Pancreas (tissue), 10 donors: ENCODE measurements at regions not wholly inside any gene's neighbourhood (a gene's known extent, or its start where the extent isn't known, plus 50 kb on each side); places are given as distances from the start of the nearest gene placed in this dataset.

Experiments used
- ATAC-seq, 4 donors: fragments of 200-7000 bp; cut with Tn5 transposase; one replicate each; pipeline versions ENCODE4 v1.8.0 to v1.9.1; 2020; ENCODE audit warnings: mild to moderate bottlenecking in 4 of 4, moderate library complexity in 4 of 4
- DNase-seq, 6 donors: peaks; one replicate each; pipeline ENCODE4 v3.0.0-alpha.2; 2020
- FAIRE-seq: peaks from 2 replicates; lab custom pipeline; 2012; peaks lifted over from hg19 to GRCh38; lab: Jason Lieb, UNC
- H3K27ac ChIP-seq, 4 donors: fragments of 200-600 bp; sonication (generic); 1 replicate in 3 of 4; 2 replicates in 1 of 4; pipeline versions ENCODE4 v1.5.0 to v1.8.0; 2020
- H3K27me3 ChIP-seq, 4 donors: fragments of 200-600 bp; one replicate each; pipeline ENCODE4 v1.8.0; 2021
- H3K36me3 ChIP-seq, 3 donors: fragments of 200-600 bp; sonication (generic) in 1 of 3; one replicate each; pipeline versions ENCODE4 v1.5.0 to v1.8.0; 2020 to 2021
- H3K4me1 ChIP-seq, 3 donors: fragments of 200-600 bp; one replicate each; pipeline ENCODE4 v1.8.0; 2021
- H3K4me3 ChIP-seq, 4 donors: fragments of 200-600 bp; sonication (generic) in 2 of 4; one replicate each; pipeline versions ENCODE4 v1.5.0 to v1.8.0; 2020 to 2021
- H3K9me3 ChIP-seq, 4 donors: fragments of 200-600 bp; one replicate each; pipeline ENCODE4 v1.8.0; 2021
- CTCF ChIP-seq, 4 donors: fragments of 200-600 bp; sonication (generic) in 3 of 4; IDR thresholded peaks; one replicate each; pipeline versions ENCODE4 v1.5.0 to v1.8.0; 2021; ENCODE audit warnings: antibody characterized with exemption in 4 of 4
- WGBS, 2 donors: extraction: QIAGEN DNeasy Blood & Tissue Kit; methylation state at CpG; one replicate each; pipeline ENCODE4 v1.1.7; 2013; 5-methylcytosine and 5-hydroxymethylcytosine counted together
- intact Hi-C, 3 donors: fragments of 100-400 bp; cut with DNase I; formaldehyde crosslinking; loops; one replicate each; pipeline versions ENCODE4 v1.11.1 to v1.14.2; 2022
- donor health status: healthy with polysubstance abuse.
- donor health status: DM: no; HTN: no; CAD: no; lungs with moderate emphysema.
- donor health status: DM: no; HTN: no; CAD: no.
- donor health status: control.
- donor health status: control.
- donor health status: Bipolar disorder and iron deficiency.
- donor health status: DM: yes; HTN: yes; CAD: no.
- donor health status: DM: no; HTN: no; CAD: no.
- donor health status: DM: no; HTN: no; CAD: no.
- donor health status: DM: yes; HTN: yes; CAD: no.

GRCh38 chr5:25764733-25765132, 1120.0 kb upstream of the CDH10 start:
- Histone ChIP-seq H3K4me1 (no peaks in the 10 kb centered on the region), H3K9me3 (no peaks in the 10 kb centered on the region), H3K27me3 (no peaks in the 10 kb centered on the region), H3K36me3 (no peaks in the 10 kb centered on the region), H3K27ac (no peak overlapping the region), H3K4me3 (no peak overlapping the region)
- no peak for DNase-seq
- ATAC-seq = no peak
- FAIRE-seq = no peak
- intact Hi-C loops = no loop called here
- no peak for TF ChIP-seq CTCF (IDR thresholded peaks at IDR 0.05)

GRCh38 chr5:25763781-25764180, 1119.0 kb upstream of the CDH10 start:
- Histone ChIP-seq H3K4me3 (no peak overlapping the region), H3K4me1 (no peaks in the 10 kb centered on the region), H3K27ac (no peak overlapping the region), H3K9me3 (no peaks in the 10 kb centered on the region), H3K36me3 (no peaks in the 10 kb centered on the region), H3K27me3 (no peaks in the 10 kb centered on the region)
- DNase-seq (no peak), FAIRE-seq (no peak), ATAC-seq (no peak)
- no peak for TF ChIP-seq CTCF (IDR thresholded peaks at IDR 0.05)
- intact Hi-C loops = no loop called here
- 14 to 33% methylated on average over 3 of the region's 3 CpGs for WGBS, 2 donors

- no peak for DNase-seq
- H3K4me3 ChIP-seq = no peak overlapping the region
- H3K36me3 ChIP-seq = no peaks in the 10 kb centered on the region
- 18 to 22% methylated on average over 3 of the region's 3 CpGs for WGBS, 2 donors
- FAIRE-seq = no peak
- no peak for ATAC-seq
- no peaks in the 10 kb centered on the region for H3K4me1 ChIP-seq
- intact Hi-C loops = no loop called here
- H3K9me3 ChIP-seq = no peaks in the 10 kb centered on the region
- H3K27ac ChIP-seq = no peak overlapping the region
- no peak for TF ChIP-seq CTCF (IDR thresholded peaks at IDR 0.05)
- H3K27me3 ChIP-seq = no peaks in the 10 kb centered on the region
These were observed 1110.1 kb upstream of the CDH10 start for GRCh38 chr5:25754895-25755294.

GRCh38 chr5:25744908-25745307, 1100.1 kb upstream of the CDH10 start:
- FAIRE-seq = no peak
- no peak for ATAC-seq

GRCh38 chr5:25716680-25717079, 1071.9 kb upstream of the CDH10 start:
- DNase-seq (no peak), FAIRE-seq (no peak), ATAC-seq (no peak)
- no peaks in the 10 kb centered on the region for H3K4me1 ChIP-seq
- H3K36me3 ChIP-seq = no peaks in the 10 kb centered on the region
- no peak for TF ChIP-seq CTCF (IDR thresholded peaks at IDR 0.05)
- no peaks in the 10 kb centered on the region for H3K9me3 ChIP-seq
- WGBS, 2 donors = 84 to 85% methylated on average over 1 of the region's 1 CpG
- intact Hi-C loops = no loop called here
- no peak overlapping the region for H3K4me3 ChIP-seq
- no peaks in the 10 kb centered on the region for H3K27me3 ChIP-seq
- H3K27ac ChIP-seq = no peak overlapping the region

More at GRCh38 chr5:25744908-25745307, 1100.1 kb upstream of the CDH10 start:
- Histone ChIP-seq H3K9me3 (no peaks in the 10 kb centered on the region), H3K27ac (no peak overlapping the region), H3K36me3 (no peaks in the 10 kb centered on the region), H3K4me1 (no peaks in the 10 kb centered on the region), H3K27me3 (no peaks in the 10 kb centered on the region), H3K4me3 (no peak overlapping the region)
- no peak for TF ChIP-seq CTCF (IDR thresholded peaks at IDR 0.05)
- intact Hi-C loops = no loop called here
- no peak for DNase-seq
- 31 to 34% methylated on average over 4 of the region's 4 CpGs for WGBS, 2 donors
